DOHH2 (cell line): ENCODE measurements at regions not wholly inside any gene's neighbourhood (a gene's known extent, or its start where the extent isn't known, plus 50 kb on each side); places are given as distances from the start of the nearest gene placed in this dataset.
"Not testable (repeated sequence)": the region's sequence is repeated elsewhere in the genome, so short reads cannot be mapped to it uniquely, and the experiment has no call there.

Source experiments
- H3F3A ChIP-seq: fragments of 200-600 bp; sonication (generic), shearing (Covaris generic); 2 replicates; pipeline ENCODE4 v1.6.0; 2016; ENCODE audit warnings: antibody characterized with exemption, mild to moderate bottlenecking; ENCODE audit not compliant: control insufficient read depth, insufficient read depth
- H3K27ac ChIP-seq: fragments of 200-600 bp; sonication (generic); 2 replicates; pipeline ENCODE4 v1.5.1; 2014; ENCODE audit warnings: low read depth, mild to moderate bottlenecking, low read length, moderate library complexity
- H3K27me3 ChIP-seq: fragments of 200-600 bp; sonication (generic); 2 replicates; pipeline ENCODE4 v1.6.1; 2014; ENCODE audit warnings: mild to moderate bottlenecking, low read length, mixed read lengths; ENCODE audit not compliant: control insufficient read depth
- H3K36me3 ChIP-seq: fragments of 200-600 bp; sonication (generic); 2 replicates; pipeline ENCODE4 v1.6.1; 2014; ENCODE audit warnings: mild to moderate bottlenecking, low read length, moderate library complexity, mixed read lengths; ENCODE audit not compliant: control insufficient read depth
- H3K4me1 ChIP-seq: fragments of 200-600 bp; sonication (generic); 2 replicates; pipeline ENCODE4 v1.6.1; 2014; ENCODE audit warnings: mild to moderate bottlenecking, low read length, mixed read lengths; ENCODE audit not compliant: control insufficient read depth
- H3K4me2 ChIP-seq: fragments of 200-600 bp; sonication (generic); 2 replicates; pipeline ENCODE4 v1.6.0; 2014; ENCODE audit warnings: mild to moderate bottlenecking, low read length, moderate library complexity
- H3K4me3 ChIP-seq: fragments of 200-600 bp; sonication (generic); 2 replicates; pipeline ENCODE4 v1.5.1; 2014; ENCODE audit warnings: mild to moderate bottlenecking, low read length, mixed read lengths
- H3K79me2 ChIP-seq: fragments of 200-600 bp; sonication (generic); 2 replicates; pipeline ENCODE4 v1.6.1; 2014; ENCODE audit warnings: mild to moderate bottlenecking, low read length, mixed read lengths; ENCODE audit not compliant: control insufficient read depth
- H3K9me2 ChIP-seq: fragments of 200-600 bp; sonication (generic); replicated peaks from 2 replicates; pipeline ENCODE4 v1.6.1; 2014; ENCODE audit warnings: mild to moderate bottlenecking, low read length, mixed read lengths; ENCODE audit not compliant: control insufficient read depth
- H3K9me3 ChIP-seq: fragments of 200-600 bp; sonication (generic); 2 replicates; pipeline ENCODE4 v1.6.1; 2014; ENCODE audit warnings: antibody characterized with exemption, low read length, mixed read lengths; ENCODE audit not compliant: control insufficient read depth, insufficient read depth
- H4K20me1 ChIP-seq: fragments of 200-600 bp; sonication (generic); 2 replicates; pipeline ENCODE4 v1.6.0; 2014; ENCODE audit warnings: low read depth, mild to moderate bottlenecking, antibody characterized with exemption, low read length, moderate library complexity; ENCODE audit not compliant: control insufficient read depth, insufficient read depth
- CTCF ChIP-seq: fragments of 200-600 bp; sonication (generic); IDR thresholded peaks from one replicate; pipeline ENCODE4 v1.5.1; 2014; ENCODE audit warnings: antibody characterized with exemption, mild to moderate bottlenecking, low read depth, low read length; ENCODE audit not compliant: poor library complexity, severe bottlenecking
- EZH2phosphoT487 ChIP-seq: fragments of 200-600 bp; sonication (generic); IDR thresholded peaks from 2 replicates; pipeline ENCODE4 v1.6.1; 2017; ENCODE audit warnings: borderline replicate concordance, mild to moderate bottlenecking, antibody characterized with exemption, low read length, moderate library complexity, mixed read lengths

DNA sequence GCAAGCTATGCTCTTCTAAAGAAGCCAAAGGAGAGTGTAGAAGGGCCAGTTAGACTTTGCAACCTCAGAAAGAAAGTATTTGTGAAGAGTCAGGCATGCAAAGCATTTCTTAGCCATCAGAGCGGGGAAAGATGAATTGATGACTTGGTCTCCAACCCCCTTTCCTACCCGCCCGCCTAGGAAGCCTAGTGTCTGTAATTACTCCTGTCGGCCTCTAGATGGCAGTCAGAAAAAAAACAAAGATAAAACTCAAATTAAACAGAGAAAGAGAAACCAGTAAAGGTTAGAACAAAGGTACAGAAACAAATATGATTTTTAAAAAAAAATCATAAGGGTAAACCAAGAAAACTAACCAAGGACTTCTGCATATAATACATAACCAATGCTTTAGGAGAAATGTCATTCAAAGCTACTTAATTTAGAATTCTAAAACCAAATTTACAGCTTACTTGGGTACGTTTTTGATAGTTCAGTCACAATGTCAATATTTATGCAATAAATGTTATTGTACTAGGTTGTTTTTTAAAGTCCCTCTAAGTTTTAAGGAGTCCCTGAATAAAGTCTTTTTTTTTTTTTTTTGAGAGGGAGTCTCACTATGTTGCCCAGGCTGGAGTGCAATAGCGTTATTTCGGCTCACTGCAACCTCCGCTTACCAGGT, 97.6 kb downstream of the LYZL1 start:
- no peak overlapping the region for H3K4me2 ChIP-seq
- no peak overlapping the region for H3K27ac ChIP-seq
- TF ChIP-seq EZH2phosphoT487, result no peak
- peak; percentile 66 for TF ChIP-seq CTCF
- no peaks in the 10 kb centered on the region for H3K9me2 ChIP-seq
- no peaks in the 10 kb centered on the region for H3K4me1 ChIP-seq
- no peaks in the 10 kb centered on the region for H3K27me3 ChIP-seq
- H3K79me2 ChIP-seq, result no peaks in the 10 kb centered on the region
- no peak overlapping the region for H3K4me3 ChIP-seq
- H3K36me3 ChIP-seq, result no peaks in the 10 kb centered on the region
- H3K9me3 ChIP-seq, result no peaks in the 10 kb centered on the region
- H3F3A ChIP-seq, result no peaks in the 10 kb centered on the region
- H4K20me1 ChIP-seq, result no peaks in the 10 kb centered on the region

- Histone ChIP-seq H3K4me1 (no peaks in the 10 kb centered on the region), H3K36me3 (no peaks in the 10 kb centered on the region), H3K4me2 (no peak overlapping the region), H3K9me3 (no peaks in the 10 kb centered on the region), H3K27me3 (no peaks in the 10 kb centered on the region), H3K79me2 (no peaks in the 10 kb centered on the region), H3F3A (no peaks in the 10 kb centered on the region), H3K4me3 (no peak overlapping the region), H3K9me2 (no peaks in the 10 kb centered on the region), H4K20me1 (no peaks in the 10 kb centered on the region), H3K27ac (no peak overlapping the region)
- TF ChIP-seq EZH2phosphoT487 (no peak), CTCF (no peak)
These were observed 98.4 kb downstream of the LYZL1 start for GRCh38 chr10:29387269-29387668.

- H3K27me3 ChIP-seq, result not testable (repeated sequence)
These were observed 99.2 kb downstream of the LYZL1 start for GRCh38 chr10:29388112-29388511.

DNA sequence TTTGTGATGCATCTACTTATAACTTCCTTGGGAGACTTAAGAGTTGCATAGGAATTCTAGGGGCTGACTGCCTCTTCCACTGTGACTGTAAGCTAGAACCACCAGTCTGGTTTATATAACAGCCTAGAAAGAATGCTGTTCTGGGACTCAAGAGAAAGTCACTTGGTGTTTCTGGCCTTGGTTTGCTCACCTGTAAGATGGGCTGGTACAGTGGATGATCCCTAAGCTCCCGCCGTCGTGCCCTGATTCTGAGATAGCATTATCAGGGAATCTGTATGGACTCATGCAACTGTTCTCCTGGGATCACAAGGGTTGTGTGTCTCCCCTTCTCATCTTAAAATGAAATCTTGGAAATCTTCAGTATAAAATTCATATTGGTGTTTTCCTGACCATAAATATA, 100.6 kb downstream of the LYZL1 start:
- Histone ChIP-seq H4K20me1 (no peaks in the 10 kb centered on the region), H3K27me3 (no peaks in the 10 kb centered on the region), H3F3A (no peaks in the 10 kb centered on the region), H3K4me1 (no peaks in the 10 kb centered on the region), H3K9me2 (no peaks in the 10 kb centered on the region), H3K79me2 (no peaks in the 10 kb centered on the region), H3K4me2 (no peak overlapping the region), H3K36me3 (no peaks in the 10 kb centered on the region), H3K27ac (no peak overlapping the region), H3K4me3 (no peak overlapping the region), H3K9me3 (no peaks in the 10 kb centered on the region)
- no peak for TF ChIP-seq EZH2phosphoT487
- no peak for TF ChIP-seq CTCF

More at GRCh38 chr10:29388112-29388511, 99.2 kb downstream of the LYZL1 start:
- not testable (repeated sequence) for H3K9me3 ChIP-seq, H3K4me2 ChIP-seq, H3K9me2 ChIP-seq, H3K4me3 ChIP-seq, H3F3A ChIP-seq, H3K4me1 ChIP-seq, H3K36me3 ChIP-seq, H3K27ac ChIP-seq, H3K79me2 ChIP-seq, H4K20me1 ChIP-seq
